ENCODE measurements at regions not wholly inside any gene's neighbourhood (a gene's known extent, or its start where the extent isn't known, plus 50 kb on each side); places are given as distances from the start of the nearest gene placed in this dataset.

- Mint-ChIP-seq H3K27me3 (ENCODE audit: low read depth, unreplicated experiment) (no peaks in the 10 kb centered on the region), H3K27ac (ENCODE audit: unreplicated experiment) (no peak overlapping the region), H3K4me3 (ENCODE audit: unreplicated experiment) (no peak overlapping the region), H3K9me3 (ENCODE audit: unreplicated experiment) (peaks cover 5% of the 10 kb centered on the region), H3K4me1 (ENCODE audit: low read depth, unreplicated experiment) (no peaks in the 10 kb centered on the region), H3K36me3 (ENCODE audit: low read depth, unreplicated experiment) (no peaks in the 10 kb centered on the region)
- H4K20me1 ChIP-seq (ENCODE audit: insufficient read depth, low read length), result no peaks in the 10 kb centered on the region
- no peak for DNase-seq (ENCODE audit: low read depth)
- no peaks in the 10 kb centered on the region for H3K27me3 ChIP-seq (ENCODE audit: insufficient read depth, low read length)
- no peaks in the 10 kb centered on the region for H3K9me3 ChIP-seq (ENCODE audit: insufficient read depth, low read depth, low read length)
- H3K4me3 ChIP-seq (ENCODE audit: insufficient read depth, low read depth, low read length), result no peak overlapping the region
- no peaks in the 10 kb centered on the region for H3K36me3 ChIP-seq (ENCODE audit: insufficient read depth, low read length)
- H3K4me2 ChIP-seq (ENCODE audit: low read length), result no peak overlapping the region
- H2AFZ ChIP-seq (ENCODE audit: low read depth, low read length), result no peak overlapping the region
- no peak for TF ChIP-seq CTCF (IDR thresholded peaks at IDR 0.05; ENCODE audit: insufficient read depth, low read depth, low read length)
- TF ChIP-seq EZH2 (IDR thresholded peaks at IDR 0.05; ENCODE audit: insufficient read depth, low read length), result no peak
- no peak overlapping the region for H3K9ac ChIP-seq (ENCODE audit: low read length)
- no peak overlapping the region for H3K27ac ChIP-seq (ENCODE audit: low read depth, low read length)
- no peak for FAIRE-seq
- no peaks in the 10 kb centered on the region for H3K4me1 ChIP-seq (ENCODE audit: insufficient read depth, low read length)
- no peaks in the 10 kb centered on the region for H3K79me2 ChIP-seq (ENCODE audit: insufficient read depth, low read length)
These were observed 665.6 kb downstream of the C12orf50 start for GRCh38 chr12:87363497-87364084.

GRCh38 chr12:87349681-87350080, 679.5 kb downstream of the C12orf50 start:
- H3K4me3 Mint-ChIP-seq (ENCODE audit: unreplicated experiment), result no peak overlapping the region
- H3K4me3 ChIP-seq (ENCODE audit: insufficient read depth, low read depth, low read length), result no peak overlapping the region
- no peaks in the 10 kb centered on the region for H3K36me3 Mint-ChIP-seq (ENCODE audit: low read depth, unreplicated experiment)
- no peak overlapping the region for H3K27ac ChIP-seq (ENCODE audit: low read depth, low read length)
- FAIRE-seq (no peak), DNase-seq (ENCODE audit: low read depth) (no peak)
- no peaks in the 10 kb centered on the region for H3K4me1 Mint-ChIP-seq (ENCODE audit: low read depth, unreplicated experiment)
- no peaks in the 10 kb centered on the region for H3K4me1 ChIP-seq (ENCODE audit: insufficient read depth, low read length)
- no peaks in the 10 kb centered on the region for H3K27me3 ChIP-seq (ENCODE audit: insufficient read depth, low read length)
- no peak overlapping the region for H3K27ac Mint-ChIP-seq (ENCODE audit: unreplicated experiment)
- H3K9ac ChIP-seq (ENCODE audit: low read length), result no peak overlapping the region
- H2AFZ ChIP-seq (ENCODE audit: low read depth, low read length), result no peak overlapping the region
- no peaks in the 10 kb centered on the region for H3K9me3 Mint-ChIP-seq (ENCODE audit: unreplicated experiment)
- no peaks in the 10 kb centered on the region for H3K36me3 ChIP-seq (ENCODE audit: insufficient read depth, low read length)
- H3K4me2 ChIP-seq (ENCODE audit: low read length), result no peak overlapping the region
- no peaks in the 10 kb centered on the region for H4K20me1 ChIP-seq (ENCODE audit: insufficient read depth, low read length)
- H3K9me3 ChIP-seq (ENCODE audit: insufficient read depth, low read depth, low read length), result no peaks in the 10 kb centered on the region
- H3K79me2 ChIP-seq (ENCODE audit: insufficient read depth, low read length), result no peaks in the 10 kb centered on the region
- H3K27me3 Mint-ChIP-seq (ENCODE audit: low read depth, unreplicated experiment), result no peaks in the 10 kb centered on the region
- TF ChIP-seq CTCF (IDR thresholded peaks at IDR 0.05; ENCODE audit: insufficient read depth, low read depth, low read length) (no peak), EZH2 (IDR thresholded peaks at IDR 0.05; ENCODE audit: insufficient read depth, low read length) (no peak)

GRCh38 chr12:87348071-87348470, 681.1 kb downstream of the C12orf50 start:
- no peaks in the 10 kb centered on the region for H3K36me3 Mint-ChIP-seq (ENCODE audit: low read depth, unreplicated experiment)
- Histone ChIP-seq H3K4me3 (ENCODE audit: insufficient read depth, low read depth, low read length) (no peak overlapping the region), H2AFZ (ENCODE audit: low read depth, low read length) (no peak overlapping the region), H3K27me3 (ENCODE audit: insufficient read depth, low read length) (no peaks in the 10 kb centered on the region), H3K79me2 (ENCODE audit: insufficient read depth, low read length) (no peaks in the 10 kb centered on the region), H3K9ac (ENCODE audit: low read length) (no peak overlapping the region), H3K36me3 (ENCODE audit: insufficient read depth, low read length) (no peaks in the 10 kb centered on the region), H3K4me2 (ENCODE audit: low read length) (no peak overlapping the region), H3K4me1 (ENCODE audit: insufficient read depth, low read length) (no peaks in the 10 kb centered on the region), H3K9me3 (ENCODE audit: insufficient read depth, low read depth, low read length) (no peaks in the 10 kb centered on the region), H4K20me1 (ENCODE audit: insufficient read depth, low read length) (no peaks in the 10 kb centered on the region), H3K27ac (ENCODE audit: low read depth, low read length) (no peak overlapping the region)
- H3K4me1 Mint-ChIP-seq (ENCODE audit: low read depth, unreplicated experiment), result no peaks in the 10 kb centered on the region
- no peaks in the 10 kb centered on the region for H3K9me3 Mint-ChIP-seq (ENCODE audit: unreplicated experiment)
- no peak overlapping the region for H3K27ac Mint-ChIP-seq (ENCODE audit: unreplicated experiment)
- H3K4me3 Mint-ChIP-seq (ENCODE audit: unreplicated experiment), result no peak overlapping the region
- H3K27me3 Mint-ChIP-seq (ENCODE audit: low read depth, unreplicated experiment), result no peaks in the 10 kb centered on the region
- TF ChIP-seq CTCF (IDR thresholded peaks at IDR 0.05; ENCODE audit: insufficient read depth, low read depth, low read length) (no peak), EZH2 (IDR thresholded peaks at IDR 0.05; ENCODE audit: insufficient read depth, low read length) (no peak)
- DNase-seq (ENCODE audit: low read depth) (no peak), FAIRE-seq (no peak)

All from astrocyte (in vitro differentiated cells and primary cell).